GM12891 (cell line): ENCODE measurements at regions not wholly inside any gene's neighbourhood (a gene's known extent, or its start where the extent isn't known, plus 50 kb on each side); places are given as distances from the start of the nearest gene placed in this dataset.

Experiments used
- PAX5 ChIP-seq: IDR thresholded peaks from 2 replicates; pipeline ENCODE4 v1.6.1; 2011; ENCODE audit warnings: low read length, moderate library complexity, mild to moderate bottlenecking; ENCODE audit not compliant: insufficient read depth, severe bottlenecking
- POLR2A ChIP-seq: IDR thresholded peaks from 2 replicates; pipeline ENCODE4 v1.6.1; 2011; ENCODE audit warnings: low read depth, low read length, control low read depth
- POLR2AphosphoS5 ChIP-seq: IDR thresholded peaks from 2 replicates; pipeline ENCODE4 v1.6.1; 2011; ENCODE audit warnings: low read depth, low read length, control low read depth
- POU2F2 ChIP-seq: IDR thresholded peaks from 2 replicates; pipeline ENCODE4 v1.6.1; 2011; ENCODE audit warnings: low read depth, mild to moderate bottlenecking, control low read depth, low read length, moderate library complexity
- SPI1 ChIP-seq: IDR thresholded peaks from 2 replicates; pipeline ENCODE4 v1.6.1; 2011; ENCODE audit warnings: low read depth, low read length, control low read depth
- TAF1 ChIP-seq: IDR thresholded peaks from 2 replicates; pipeline ENCODE4 v1.6.1; 2011; ENCODE audit warnings: low read depth, low read length, control low read depth

DNA sequence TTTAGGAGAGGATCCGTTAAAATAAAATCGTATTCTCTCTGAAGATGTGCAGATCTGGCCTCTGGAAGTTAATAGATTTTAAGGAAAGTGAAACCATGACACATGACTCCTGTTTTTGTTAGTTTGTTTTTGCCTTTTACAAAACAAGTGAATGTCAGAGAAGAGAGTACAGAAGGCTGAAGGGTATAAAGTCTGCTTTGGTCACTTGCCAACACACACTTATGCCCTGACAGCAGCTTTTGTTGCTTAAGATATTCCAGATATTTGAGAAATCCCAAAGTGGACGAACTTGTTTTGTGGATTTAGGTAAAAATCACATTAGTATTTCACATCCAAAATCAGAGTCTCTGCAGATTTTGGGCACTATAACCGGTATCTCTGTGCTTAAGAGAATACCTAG lies 192.4 kb upstream of the RASGEF1B start:
- no peak for TF ChIP-seq SPI1
- no peak for TF ChIP-seq POLR2A
- TF ChIP-seq POLR2AphosphoS5, result no peak
- no peak for TF ChIP-seq TAF1
- no peak for TF ChIP-seq POU2F2
- TF ChIP-seq PAX5, result no peak
